ENCODE measurements at regions not wholly inside any gene's neighbourhood (a gene's known extent, or its start where the extent isn't known, plus 50 kb on each side); places are given as distances from the start of the nearest gene placed in this dataset.

DNA sequence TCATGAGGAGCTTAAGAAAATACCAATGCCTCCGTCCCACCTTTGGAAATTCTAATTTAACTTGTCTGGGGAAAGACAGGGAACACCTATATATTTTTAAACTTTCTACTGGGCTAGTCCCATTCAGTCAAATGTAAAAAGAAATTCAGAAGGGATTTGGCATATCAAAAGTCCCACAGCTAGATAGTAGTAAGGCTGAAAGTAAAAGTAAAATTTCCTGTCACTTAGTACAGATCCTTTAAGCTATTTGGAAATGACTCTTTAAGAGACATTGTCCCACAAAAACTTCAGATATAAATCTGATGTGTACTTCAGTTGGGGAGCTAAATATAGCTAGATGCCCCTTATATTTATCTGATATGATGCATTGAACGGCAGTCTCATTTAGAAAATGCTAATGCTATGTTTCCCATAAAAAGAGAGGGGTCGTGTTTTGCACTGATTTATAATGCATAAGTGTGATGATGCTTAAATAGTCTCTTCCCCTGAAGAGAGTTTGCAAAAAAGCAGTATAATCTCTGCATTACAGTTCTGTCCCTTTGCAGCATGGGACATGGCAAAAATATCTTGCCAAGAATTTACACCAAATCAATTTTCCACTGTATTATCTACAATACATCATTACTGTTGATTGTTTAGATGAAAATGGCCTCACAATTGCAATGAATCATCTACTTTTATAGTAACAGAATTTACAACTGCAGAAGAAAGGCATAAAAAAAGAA lies 860.8 kb upstream of the MAP3K7 start:
- peak; percentile 27 for FAIRE-seq
- DNase-seq (ENCODE audit: insufficient read length) = no peak

DNA sequence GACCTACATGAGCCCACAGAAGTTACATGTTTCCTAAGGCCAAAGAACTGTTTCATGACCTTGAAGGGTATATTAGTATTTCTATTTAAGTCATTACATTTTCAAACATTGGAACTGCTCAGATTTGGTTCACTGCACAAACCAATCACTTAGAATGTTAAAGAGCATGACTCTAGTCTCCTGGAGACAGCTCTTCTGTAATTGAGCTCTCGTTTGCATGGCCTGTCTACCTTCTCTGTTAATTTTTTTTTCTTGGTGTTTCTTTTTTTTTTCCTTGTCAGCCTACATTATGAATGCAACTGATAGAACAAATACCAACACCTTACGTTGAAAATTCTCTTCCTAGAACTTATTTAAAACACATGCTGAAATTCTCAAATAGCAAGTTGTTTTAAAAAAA lies 860.2 kb upstream of the MAP3K7 start:
- no peak for DNase-seq (ENCODE audit: insufficient read length)
- no peak for TF ChIP-seq TAF1 (IDR thresholded peaks at IDR 0.05; ENCODE audit: borderline replicate concordance, low read depth, low read length)
- TF ChIP-seq POLR2AphosphoS5 (IDR thresholded peaks at IDR 0.05; ENCODE audit: low read depth, low read length) = no peak
- TF ChIP-seq POLR2A (IDR thresholded peaks at IDR 0.05; ENCODE audit: low read depth, low read length) = no peak
- no peak for FAIRE-seq

More for the DNA sequence above, 860.8 kb upstream of the MAP3K7 start:
- TF ChIP-seq TAF1 (IDR thresholded peaks at IDR 0.05; ENCODE audit: borderline replicate concordance, low read depth, low read length) = no peak
- no peak for TF ChIP-seq POLR2AphosphoS5 (IDR thresholded peaks at IDR 0.05; ENCODE audit: low read depth, low read length)
- TF ChIP-seq POLR2A (IDR thresholded peaks at IDR 0.05; ENCODE audit: low read depth, low read length) = no peak

DNA sequence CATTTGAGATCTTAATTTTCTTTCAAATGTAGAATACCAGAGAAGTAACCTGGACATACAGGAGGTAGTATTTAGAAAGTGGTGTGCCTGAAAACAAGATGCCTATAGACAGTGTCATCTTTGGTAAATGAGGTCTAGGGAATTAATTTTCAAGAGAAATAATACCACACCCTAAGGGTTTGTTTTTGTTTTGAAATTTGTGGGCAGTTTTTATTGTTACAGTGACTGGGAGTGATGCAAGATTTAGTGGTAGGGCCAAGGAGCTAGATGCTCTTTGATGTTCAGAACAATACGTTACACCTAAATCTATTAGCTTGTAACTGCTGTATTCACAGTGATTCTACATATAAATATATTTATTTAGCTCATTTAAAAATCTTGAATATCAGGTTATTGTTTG lies 856.5 kb upstream of the MAP3K7 start:
- DNase-seq (ENCODE audit: insufficient read length) (no peak), FAIRE-seq (no peak)
- TF ChIP-seq POLR2A (IDR thresholded peaks at IDR 0.05; ENCODE audit: low read depth, low read length) (no peak), TAF1 (IDR thresholded peaks at IDR 0.05; ENCODE audit: borderline replicate concordance, low read depth, low read length) (no peak), POLR2AphosphoS5 (IDR thresholded peaks at IDR 0.05; ENCODE audit: low read depth, low read length) (no peak)

DNA sequence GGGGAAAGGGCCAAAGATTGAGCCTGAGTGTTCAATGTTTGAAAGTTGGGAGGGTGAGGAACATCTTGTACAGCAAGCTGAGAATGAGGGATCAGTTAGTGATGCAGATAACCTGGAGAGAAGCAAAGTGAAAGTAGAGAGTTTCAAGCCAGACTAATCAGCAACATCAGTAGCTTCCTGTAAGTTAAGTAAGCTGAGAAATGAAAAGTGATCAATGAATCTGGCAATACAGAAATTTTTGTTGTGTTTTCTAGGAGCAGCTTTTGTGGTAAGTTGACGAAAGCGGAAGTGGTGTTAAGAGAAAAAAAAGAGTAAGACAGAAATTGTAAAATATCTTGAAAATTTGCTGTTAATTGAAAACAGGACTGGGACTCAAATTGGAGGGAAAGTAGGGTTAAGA lies 855.5 kb upstream of the MAP3K7 start:
- FAIRE-seq (peak; percentile 84), DNase-seq (ENCODE audit: insufficient read length) (no peak)
- TF ChIP-seq POLR2AphosphoS5 (IDR thresholded peaks at IDR 0.05; ENCODE audit: low read depth, low read length) (no peak), TAF1 (IDR thresholded peaks at IDR 0.05; ENCODE audit: borderline replicate concordance, low read depth, low read length) (no peak), POLR2A (IDR thresholded peaks at IDR 0.05; ENCODE audit: low read depth, low read length) (no peak)

DNA sequence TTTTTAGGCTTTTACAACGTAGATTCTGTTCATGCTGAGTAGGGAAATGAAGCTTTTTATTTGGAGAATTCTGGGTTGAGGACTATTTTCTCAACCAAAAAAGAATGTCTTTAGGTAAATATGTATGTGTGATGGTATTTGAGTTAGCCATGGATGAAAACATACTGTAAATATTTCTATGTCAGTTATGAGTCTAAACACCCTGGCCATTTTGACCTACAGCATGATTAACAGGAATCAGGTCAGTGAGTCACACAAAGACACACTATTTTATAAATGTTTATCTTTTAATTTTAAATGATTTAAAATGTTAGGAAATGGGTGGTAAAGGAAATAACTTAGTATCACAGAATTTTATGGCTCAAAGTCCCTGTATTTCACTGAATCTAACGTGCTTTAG lies 851.7 kb upstream of the MAP3K7 start:
- TF ChIP-seq POLR2A (IDR thresholded peaks at IDR 0.05; ENCODE audit: low read depth, low read length) (no peak), TAF1 (IDR thresholded peaks at IDR 0.05; ENCODE audit: borderline replicate concordance, low read depth, low read length) (no peak), POLR2AphosphoS5 (IDR thresholded peaks at IDR 0.05; ENCODE audit: low read depth, low read length) (no peak)
- no peak for FAIRE-seq
- no peak for DNase-seq (ENCODE audit: insufficient read length)

DNA sequence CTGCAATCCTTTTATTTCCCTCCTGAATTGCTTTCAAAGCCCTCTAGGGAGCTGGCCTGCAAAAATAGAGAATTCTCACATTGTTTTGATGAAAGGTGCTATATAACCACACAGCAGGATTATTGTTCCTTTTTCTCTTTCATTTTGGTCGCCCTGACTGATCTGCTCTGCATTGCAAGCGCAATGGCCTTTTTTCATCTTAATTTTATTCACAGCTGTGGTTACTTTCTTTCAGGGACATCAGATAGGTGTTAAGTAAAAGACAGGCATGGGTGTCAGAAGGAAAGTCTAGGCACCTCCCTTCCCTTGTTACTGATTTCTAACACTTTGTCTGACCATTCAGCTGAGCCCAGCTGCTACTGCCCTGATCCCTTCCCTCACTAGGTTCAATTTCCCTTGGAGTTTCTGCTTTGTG lies 850.5 kb upstream of the MAP3K7 start:
- FAIRE-seq = peak; percentile 27
- TF ChIP-seq TAF1 (IDR thresholded peaks at IDR 0.05; ENCODE audit: borderline replicate concordance, low read depth, low read length) = no peak
- TF ChIP-seq POLR2A (IDR thresholded peaks at IDR 0.05; ENCODE audit: low read depth, low read length) = no peak
- no peak for DNase-seq (ENCODE audit: insufficient read length)

DNA sequence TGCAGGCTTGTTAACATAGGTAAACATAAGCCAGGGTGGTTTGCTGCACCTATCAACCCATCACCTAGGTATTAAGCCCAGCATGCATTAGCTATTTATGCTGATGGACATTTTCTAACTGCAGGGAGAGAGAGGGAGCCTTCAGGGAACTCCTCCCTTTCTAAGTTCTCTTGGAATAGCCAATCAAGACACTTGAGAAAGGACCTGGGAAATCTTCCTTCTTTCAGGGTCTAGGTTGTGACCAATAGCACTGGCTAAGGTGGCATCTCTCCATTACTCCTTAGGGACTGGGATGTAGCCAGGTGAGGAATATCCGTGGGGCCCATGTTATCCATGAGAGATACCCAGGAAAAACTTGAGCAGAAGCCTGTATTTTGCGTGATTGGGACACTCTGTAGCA lies 849.6 kb upstream of the MAP3K7 start:
- no peak for TF ChIP-seq POLR2A (IDR thresholded peaks at IDR 0.05; ENCODE audit: low read depth, low read length)
- TF ChIP-seq TAF1 (IDR thresholded peaks at IDR 0.05; ENCODE audit: borderline replicate concordance, low read depth, low read length) = no peak
- no peak for TF ChIP-seq POLR2AphosphoS5 (IDR thresholded peaks at IDR 0.05; ENCODE audit: low read depth, low read length)
- FAIRE-seq (no peak), DNase-seq (ENCODE audit: insufficient read length) (no peak)

DNA sequence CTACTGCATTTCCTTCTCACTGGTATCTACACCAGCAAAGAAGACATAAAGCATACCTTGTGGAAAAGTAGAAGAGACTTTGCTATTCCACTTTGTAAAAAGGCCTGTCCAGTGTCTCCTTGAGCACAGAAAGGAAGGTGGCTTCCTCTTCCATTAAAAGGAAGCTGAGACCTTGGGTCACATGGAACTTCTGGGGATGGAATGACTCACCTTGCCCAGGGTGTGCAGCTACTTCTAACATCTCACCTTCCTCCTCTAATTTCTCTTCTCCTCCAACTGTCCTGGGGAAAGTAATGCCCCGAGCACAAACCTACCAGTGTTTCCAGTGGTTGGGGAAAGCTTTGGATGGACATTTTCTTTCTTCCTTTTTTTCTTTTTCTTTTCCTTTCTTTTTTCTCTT lies 848.8 kb upstream of the MAP3K7 start:
- FAIRE-seq = no peak
- DNase-seq (ENCODE audit: insufficient read length) = no peak

DNA sequence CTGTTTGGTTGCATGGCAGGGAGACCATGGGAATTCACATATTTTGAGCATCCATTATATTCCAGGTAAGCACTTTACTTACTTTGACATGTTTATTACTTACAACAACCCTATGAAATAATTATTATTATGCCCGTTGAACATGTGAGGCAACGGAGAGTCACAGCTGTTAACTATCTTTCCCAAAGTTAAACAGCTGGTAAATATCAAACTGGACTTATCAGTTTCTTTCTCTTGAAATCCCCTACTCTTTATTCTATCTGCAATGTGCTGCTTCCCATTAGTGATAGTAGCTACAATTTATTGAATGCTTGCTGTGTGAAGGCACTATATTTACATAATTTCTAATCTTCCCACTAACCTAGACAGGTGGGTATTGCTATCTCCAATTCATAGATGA lies 847.7 kb upstream of the MAP3K7 start:
- TF ChIP-seq POLR2A (IDR thresholded peaks at IDR 0.05; ENCODE audit: low read depth, low read length) = no peak
- no peak for TF ChIP-seq POLR2AphosphoS5 (IDR thresholded peaks at IDR 0.05; ENCODE audit: low read depth, low read length)
- no peak for TF ChIP-seq TAF1 (IDR thresholded peaks at IDR 0.05; ENCODE audit: borderline replicate concordance, low read depth, low read length)
- FAIRE-seq (no peak), DNase-seq (ENCODE audit: insufficient read length) (no peak)

More for the DNA sequence above, 848.8 kb upstream of the MAP3K7 start:
- TF ChIP-seq TAF1 (IDR thresholded peaks at IDR 0.05; ENCODE audit: borderline replicate concordance, low read depth, low read length) (no peak), POLR2A (IDR thresholded peaks at IDR 0.05; ENCODE audit: low read depth, low read length) (no peak), POLR2AphosphoS5 (IDR thresholded peaks at IDR 0.05; ENCODE audit: low read depth, low read length) (no peak)

DNA sequence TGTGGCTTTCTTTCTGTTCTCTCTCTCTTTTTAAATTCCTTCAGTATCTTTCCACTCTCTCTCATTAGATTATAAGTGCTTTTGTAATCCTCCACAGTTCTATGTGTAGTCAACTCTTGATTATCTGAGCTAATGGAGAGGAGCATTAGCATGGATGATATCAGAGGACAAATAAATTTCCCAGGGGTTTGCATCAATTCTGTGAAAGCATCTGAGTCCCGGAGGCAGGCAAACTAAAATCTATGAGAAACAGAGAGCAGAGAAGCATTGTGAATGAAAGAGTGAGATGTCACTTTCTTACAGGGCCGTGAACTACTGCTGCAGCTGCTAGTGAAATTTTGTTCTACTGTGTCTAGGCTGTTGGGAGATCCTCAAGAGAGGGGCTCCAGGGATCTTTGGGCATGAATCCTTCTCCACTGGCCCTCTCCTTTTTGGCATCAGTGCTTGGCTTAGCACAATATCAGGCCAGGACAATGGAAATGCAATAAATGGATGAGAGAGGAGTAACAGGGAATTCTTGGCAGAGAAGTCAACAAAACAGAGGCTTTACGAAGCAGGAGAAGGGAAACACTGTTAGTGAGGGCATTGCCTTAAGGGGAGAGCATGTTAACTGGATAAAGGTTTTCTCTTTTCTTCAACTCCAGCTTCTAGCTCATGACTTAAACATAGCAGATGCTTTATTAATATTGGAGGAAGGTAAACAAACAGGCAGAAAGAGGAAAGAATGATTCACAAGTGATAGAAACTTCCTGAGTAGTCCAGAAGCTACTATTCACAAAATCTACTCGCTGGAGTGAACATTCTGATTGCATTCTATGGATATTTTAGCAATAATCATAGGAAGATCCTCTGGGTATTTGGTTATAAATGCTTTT lies 847.0 kb upstream of the MAP3K7 start:
- FAIRE-seq (peak; percentile 9), DNase-seq (ENCODE audit: insufficient read length) (no peak)
- TF ChIP-seq POLR2AphosphoS5 (IDR thresholded peaks at IDR 0.05; ENCODE audit: low read depth, low read length) (no peak), TAF1 (IDR thresholded peaks at IDR 0.05; ENCODE audit: borderline replicate concordance, low read depth, low read length) (no peak), POLR2A (IDR thresholded peaks at IDR 0.05; ENCODE audit: low read depth, low read length) (no peak)

DNA sequence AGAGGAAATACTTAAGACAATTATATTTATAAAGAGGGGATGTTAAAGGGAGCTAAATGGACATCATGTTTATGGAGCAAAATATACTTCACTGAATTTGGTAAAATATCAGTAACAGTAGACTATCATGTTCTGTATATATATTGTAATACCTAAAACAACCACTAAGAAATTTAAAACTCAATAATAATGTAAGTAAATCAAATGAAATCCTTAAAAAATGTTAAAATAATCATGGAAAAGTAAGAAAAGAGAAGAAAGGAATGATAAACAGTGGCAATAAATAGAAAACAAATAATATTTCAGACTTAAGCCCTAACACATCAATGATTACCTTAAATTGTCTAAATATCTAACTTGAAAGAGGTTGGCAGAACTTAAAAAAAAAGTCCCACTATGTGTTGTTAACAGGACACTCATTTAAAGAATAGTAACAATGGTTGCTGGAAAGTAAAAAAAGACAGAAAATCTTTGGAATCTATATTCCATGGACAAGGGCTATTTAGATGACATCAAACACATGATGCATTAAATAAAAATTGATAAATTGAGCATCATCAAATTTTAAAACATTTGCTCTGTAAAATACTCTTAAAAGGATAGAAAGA lies 842.2 kb upstream of the MAP3K7 start:
- TF ChIP-seq TAF1 (IDR thresholded peaks at IDR 0.05; ENCODE audit: borderline replicate concordance, low read depth, low read length) (no peak), POLR2AphosphoS5 (IDR thresholded peaks at IDR 0.05; ENCODE audit: low read depth, low read length) (no peak), POLR2A (IDR thresholded peaks at IDR 0.05; ENCODE audit: low read depth, low read length) (no peak)
- FAIRE-seq = no peak
- DNase-seq (ENCODE audit: insufficient read length) = no peak
